ENCODE measurements at regions not wholly inside any gene's neighbourhood (a gene's known extent, or its start where the extent isn't known, plus 50 kb on each side); places are given as distances from the start of the nearest gene placed in this dataset.

GRCh38 chr15:66854012-66854965 is 152.3 kb downstream of the SMAD6 start:
- no peak for DNase-seq (ENCODE audit: low spot score)
- 81% methylated on average over 23 of the region's 23 CpGs for WGBS
- Histone ChIP-seq H3K27ac (no peak overlapping the region), H3K9me3 (no peaks in the 10 kb centered on the region), H3K4me3 (no peak overlapping the region), H3K27me3 (replicated peaks; ENCODE audit: insufficient read depth) (no peaks in the 10 kb centered on the region), H3K4me1 (replicated peaks) (peaks cover 2% of the 10 kb centered on the region), H3K36me3 (no peaks in the 10 kb centered on the region)
- intact Hi-C loops (cut with DNase I): loop anchor here (5.0 kb wide), 2 partner anchors 82 to 237 kb away; no protein-coding TSS in a partner anchor
- TF ChIP-seq, protein P1, sequence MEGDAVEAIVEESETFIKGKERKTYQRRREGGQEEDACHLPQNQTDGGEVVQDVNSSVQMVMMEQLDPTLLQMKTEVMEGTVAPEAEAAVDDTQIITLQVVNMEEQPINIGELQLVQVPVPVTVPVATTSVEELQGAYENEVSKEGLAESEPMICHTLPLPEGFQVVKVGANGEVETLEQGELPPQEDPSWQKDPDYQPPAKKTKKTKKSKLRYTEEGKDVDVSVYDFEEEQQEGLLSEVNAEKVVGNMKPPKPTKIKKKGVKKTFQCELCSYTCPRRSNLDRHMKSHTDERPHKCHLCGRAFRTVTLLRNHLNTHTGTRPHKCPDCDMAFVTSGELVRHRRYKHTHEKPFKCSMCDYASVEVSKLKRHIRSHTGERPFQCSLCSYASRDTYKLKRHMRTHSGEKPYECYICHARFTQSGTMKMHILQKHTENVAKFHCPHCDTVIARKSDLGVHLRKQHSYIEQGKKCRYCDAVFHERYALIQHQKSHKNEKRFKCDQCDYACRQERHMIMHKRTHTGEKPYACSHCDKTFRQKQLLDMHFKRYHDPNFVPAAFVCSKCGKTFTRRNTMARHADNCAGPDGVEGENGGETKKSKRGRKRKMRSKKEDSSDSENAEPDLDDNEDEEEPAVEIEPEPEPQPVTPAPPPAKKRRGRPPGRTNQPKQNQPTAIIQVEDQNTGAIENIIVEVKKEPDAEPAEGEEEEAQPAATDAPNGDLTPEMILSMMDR (IDR thresholded peaks at IDR 0.05): no peak
- no peak for TF ChIP-seq POLR2A (IDR thresholded peaks at IDR 0.05)
- TF ChIP-seq POLR2AphosphoS5 (IDR thresholded peaks at IDR 0.05): no peak

- 40% methylated on average over 1 of the region's 1 CpG for WGBS
- intact Hi-C loops (cut with DNase I): no loop called here
These were observed 153.0 kb downstream of the SMAD6 start for GRCh38 chr15:66855041-66855440.

GRCh38 chr15:66857694-66858093 is 155.7 kb downstream of the SMAD6 start:
- no peaks in the 10 kb centered on the region for H3K9me3 ChIP-seq
- intact Hi-C loops (cut with DNase I): no loop called here
- TF ChIP-seq POLR2A (IDR thresholded peaks at IDR 0.05) (no peak), POLR2AphosphoS5 (IDR thresholded peaks at IDR 0.05) (no peak)
- TF ChIP-seq, protein P1 (IDR thresholded peaks at IDR 0.05): no peak
- H3K27ac ChIP-seq: no peak overlapping the region
- DNase-seq (ENCODE audit: low spot score): no peak
- H3K36me3 ChIP-seq: no peaks in the 10 kb centered on the region
- H3K27me3 ChIP-seq (replicated peaks; ENCODE audit: insufficient read depth): no peaks in the 10 kb centered on the region
- no peak overlapping the region for H3K4me3 ChIP-seq
- no peaks in the 10 kb centered on the region for H3K4me1 ChIP-seq (replicated peaks)

More at GRCh38 chr15:66855041-66855440, 153.0 kb downstream of the SMAD6 start:
- H3K27ac ChIP-seq: no peak overlapping the region
- H3K36me3 ChIP-seq: no peaks in the 10 kb centered on the region
- no peak for TF ChIP-seq POLR2AphosphoS5 (IDR thresholded peaks at IDR 0.05)
- TF ChIP-seq, protein P1 (IDR thresholded peaks at IDR 0.05): no peak
- TF ChIP-seq POLR2A (IDR thresholded peaks at IDR 0.05): no peak
- H3K9me3 ChIP-seq: no peaks in the 10 kb centered on the region
- DNase-seq (ENCODE audit: low spot score): no peak
- no peak overlapping the region for H3K4me3 ChIP-seq
- no peaks in the 10 kb centered on the region for H3K27me3 ChIP-seq (replicated peaks; ENCODE audit: insufficient read depth)
- H3K4me1 ChIP-seq (replicated peaks): peaks cover 2% of the 10 kb centered on the region

GRCh38 chr15:66858423-66859207 is 156.6 kb downstream of the SMAD6 start:
- intact Hi-C loops (cut with DNase I): no loop called here
- Histone ChIP-seq H3K4me1 (replicated peaks) (no peaks in the 10 kb centered on the region), H3K27me3 (replicated peaks; ENCODE audit: insufficient read depth) (no peaks in the 10 kb centered on the region), H3K36me3 (no peaks in the 10 kb centered on the region), H3K9me3 (no peaks in the 10 kb centered on the region), H3K27ac (no peak overlapping the region), H3K4me3 (no peak overlapping the region)
- 73% methylated on average over 7 of the region's 7 CpGs for WGBS
- DNase-seq (ENCODE audit: low spot score): no peak
- TF ChIP-seq POLR2AphosphoS5 (IDR thresholded peaks at IDR 0.05): no peak
- TF ChIP-seq, protein P1 (IDR thresholded peaks at IDR 0.05): no peak

Measured in prostate gland (tissue), 2 donors.